HFFc6 (cell line): ENCODE measurements at regions not wholly inside any gene's neighbourhood (a gene's known extent, or its start where the extent isn't known, plus 50 kb on each side); places are given as distances from the start of the nearest gene placed in this dataset.
A peak's percentile ranks its signal among the peaks of the same experiment; 100 is the strongest.

Source experiments
- DNase-seq: peaks from one replicate; pipeline ENCODE4 v3.0.0-alpha.2; 2018
- H3K27ac Mint-ChIP-seq: 2 replicates; pipeline ENCODE4 v1.8.0; 2020; ENCODE audit warnings: mild to moderate bottlenecking, mixed read lengths
- H3K27me3 Mint-ChIP-seq: 2 replicates; pipeline ENCODE4 v1.8.0; 2021; ENCODE audit warnings: mild to moderate bottlenecking, moderate library complexity, mixed read lengths; ENCODE audit not compliant: insufficient read depth
- H3K36me3 Mint-ChIP-seq: 2 replicates; pipeline ENCODE4 v1.8.0; 2021; ENCODE audit warnings: low read depth, mixed read lengths
- H3K4me1 Mint-ChIP-seq: 2 replicates; pipeline ENCODE4 v1.8.0; 2020; ENCODE audit warnings: low read depth, mixed read lengths
- H3K4me3 Mint-ChIP-seq: 2 replicates; pipeline ENCODE4 v1.8.0; 2020; ENCODE audit warnings: mild to moderate bottlenecking, moderate library complexity, mixed read lengths
- H3K9me3 Mint-ChIP-seq: 2 replicates; pipeline ENCODE4 v1.8.0; 2020; ENCODE audit warnings: mild to moderate bottlenecking, mixed read lengths
- CTCF ChIP-seq: fragments of 200-600 bp; sonication (generic); IDR thresholded peaks from 2 replicates; pipeline ENCODE4 v1.5.0; 2021; ENCODE audit warnings: antibody characterized with exemption, mild to moderate bottlenecking

- peaks cover 9% of the 10 kb centered on the region; the same call in 1 of the 2 replicates for H3K4me1 Mint-ChIP-seq
- H3K36me3 Mint-ChIP-seq = peaks cover 20% of the 10 kb centered on the region
- DNase-seq = no peak
- peaks cover 7% of the 10 kb centered on the region for H3K9me3 Mint-ChIP-seq
- no peak for TF ChIP-seq CTCF
- no peak overlapping the region for H3K27ac Mint-ChIP-seq
- H3K27me3 Mint-ChIP-seq = no peaks in the 10 kb centered on the region
- no peak overlapping the region for H3K4me3 Mint-ChIP-seq
These were observed 168.7 kb upstream of the RASGRP1 start for GRCh38 chr15:38733331-38733730.

GRCh38 chr15:38740206-38740605 is 175.6 kb upstream of the RASGRP1 start:
- peaks cover 11% of the 10 kb centered on the region for H3K4me1 Mint-ChIP-seq
- no peak overlapping the region for H3K27ac Mint-ChIP-seq
- H3K36me3 Mint-ChIP-seq = no peaks in the 10 kb centered on the region
- DNase-seq = no peak
- no peak overlapping the region for H3K4me3 Mint-ChIP-seq
- no peaks in the 10 kb centered on the region for H3K27me3 Mint-ChIP-seq
- TF ChIP-seq CTCF = no peak
- H3K9me3 Mint-ChIP-seq = no peaks in the 10 kb centered on the region

- H3K4me1 Mint-ChIP-seq = peaks cover 29% of the 10 kb centered on the region
- H3K27me3 Mint-ChIP-seq = no peaks in the 10 kb centered on the region
- H3K27ac Mint-ChIP-seq = no peak overlapping the region
- no peak for DNase-seq
- no peak for TF ChIP-seq CTCF
- peaks cover 2% of the 10 kb centered on the region; the same call in 1 of the 2 replicates for H3K36me3 Mint-ChIP-seq
- no peaks in the 10 kb centered on the region for H3K9me3 Mint-ChIP-seq
- H3K4me3 Mint-ChIP-seq = no peak overlapping the region
These were observed 178.5 kb upstream of the RASGRP1 start for GRCh38 chr15:38743147-38743546.

GRCh38 chr15:38745126-38745525 is 180.5 kb upstream of the RASGRP1 start:
- H3K27ac Mint-ChIP-seq = no peak overlapping the region
- no peak for TF ChIP-seq CTCF
- no peak for DNase-seq
- H3K4me3 Mint-ChIP-seq = peak overlapping the region; percentile 29
- peaks cover 29% of the 10 kb centered on the region for H3K4me1 Mint-ChIP-seq
- H3K9me3 Mint-ChIP-seq = no peaks in the 10 kb centered on the region
- no peaks in the 10 kb centered on the region for H3K27me3 Mint-ChIP-seq
- H3K36me3 Mint-ChIP-seq = peaks cover 8% of the 10 kb centered on the region; the same call in 1 of the 2 replicates

GRCh38 chr15:38745626-38746025 is 181.0 kb upstream of the RASGRP1 start:
- Mint-ChIP-seq H3K36me3 (peaks cover 8% of the 10 kb centered on the region; the same call in 1 of the 2 replicates), H3K9me3 (no peaks in the 10 kb centered on the region), H3K27me3 (no peaks in the 10 kb centered on the region), H3K4me3 (no peak overlapping the region), H3K27ac (peak overlapping the region; percentile 1; the same call in 1 of the 2 replicates), H3K4me1 (peaks cover 29% of the 10 kb centered on the region)
- TF ChIP-seq CTCF = no peak
- peak; percentile 13 for DNase-seq

- Mint-ChIP-seq H3K9me3 (no peaks in the 10 kb centered on the region), H3K4me3 (no peak overlapping the region), H3K4me1 (peaks cover 29% of the 10 kb centered on the region), H3K27ac (peak overlapping the region; percentile 1; the same call in 1 of the 2 replicates), H3K27me3 (no peaks in the 10 kb centered on the region), H3K36me3 (peaks cover 8% of the 10 kb centered on the region; the same call in 1 of the 2 replicates)
- peak; percentile 19 for DNase-seq
- no peak for TF ChIP-seq CTCF
These were observed 181.6 kb upstream of the RASGRP1 start for GRCh38 chr15:38746211-38746610.
